CD4-positive, alpha-beta T cell treated with Interleukin-4 for 1 hour (primary cell): ENCODE measurements at regions not wholly inside any gene's neighbourhood (a gene's known extent, or its start where the extent isn't known, plus 50 kb on each side); places are given as distances from the start of the nearest gene placed in this dataset.
"Not testable (repeated sequence)": the region's sequence is repeated elsewhere in the genome, so short reads cannot be mapped to it uniquely, and the experiment has no call there.

Source experiments
- DNase-seq, 2 donors: peaks; one replicate each; pipeline ENCODE4 v3.0.0-alpha.2; 2020 to 2022

- no peak for DNase-seq
Measured at GRCh38 chr5:16987776-16988175, 51.7 kb upstream of the MYO10 start.

GRCh38 chr5:16990817-16991520 lies 54.9 kb upstream of the MYO10 start:
- not testable (repeated sequence) for DNase-seq

- no peak for DNase-seq
Measured at GRCh38 chr5:16992006-16992405, 55.9 kb upstream of the MYO10 start.

- DNase-seq, result no peak
Measured at GRCh38 chr5:16992444-16992843, 56.4 kb upstream of the MYO10 start.

- no peak for DNase-seq
Measured at GRCh38 chr5:16994565-16994964, 58.5 kb upstream of the MYO10 start.

- no peak for DNase-seq
Measured at GRCh38 chr5:16995372-16995771, 59.3 kb upstream of the MYO10 start.

GRCh38 chr5:17000291-17000939 lies 64.3 kb upstream of the MYO10 start:
- DNase-seq, result no peak

GRCh38 chr5:17001428-17001827 lies 65.3 kb upstream of the MYO10 start:
- no peak for DNase-seq

- DNase-seq, result no peak
Measured at GRCh38 chr5:17004441-17005106, 68.5 kb upstream of the MYO10 start.

- DNase-seq, result no peak
Measured at GRCh38 chr5:17005107-17005828, 69.2 kb upstream of the MYO10 start.

- no peak for DNase-seq
Measured at GRCh38 chr5:17012289-17012688, 76.2 kb upstream of the MYO10 start.

- DNase-seq, result no peak
Measured at GRCh38 chr5:17014686-17015085, 78.6 kb upstream of the MYO10 start.

- no peak for DNase-seq
Measured at GRCh38 chr5:17018871-17019270, 82.8 kb upstream of the MYO10 start.

GRCh38 chr5:17019324-17019723 lies 83.2 kb upstream of the MYO10 start:
- no peak for DNase-seq

GRCh38 chr5:17020678-17021601 lies 84.9 kb upstream of the MYO10 start:
- DNase-seq, result no peak

GRCh38 chr5:17021602-17021932 lies 85.5 kb upstream of the MYO10 start:
- DNase-seq, result no peak

- DNase-seq, result no peak
Measured at GRCh38 chr5:17022296-17022695, 86.2 kb upstream of the MYO10 start.

- no peak for DNase-seq
Measured at GRCh38 chr5:17024686-17025180, 88.6 kb upstream of the MYO10 start.

- not testable (repeated sequence) for DNase-seq
Measured at GRCh38 chr5:17031659-17032277, 95.7 kb upstream of the MYO10 start.

- DNase-seq, result not testable (repeated sequence)
Measured at GRCh38 chr5:17032314-17032985, 96.4 kb upstream of the MYO10 start.

GRCh38 chr5:17034992-17035391 lies 98.9 kb upstream of the MYO10 start:
- not testable (repeated sequence) for DNase-seq
